Neural cell (in vitro differentiated cells): ENCODE measurements at regions not wholly inside any gene's neighbourhood (a gene's known extent, or its start where the extent isn't known, plus 50 kb on each side); places are given as distances from the start of the nearest gene placed in this dataset.

Source experiments
- H2AFZ ChIP-seq: fragments of 200-600, 300-800 bp; sonication (generic), shearing (Covaris generic); 2 replicates; pipeline ENCODE4 v1.6.0; 2014; ENCODE audit warnings: low read depth, mild to moderate bottlenecking, antibody characterized with exemption, low read length, moderate library complexity
- H3F3A ChIP-seq: fragments of 200-600 bp; shearing (Covaris generic); 2 replicates; pipeline ENCODE4 v1.6.1; 2016; ENCODE audit warnings: mild to moderate bottlenecking, moderate library complexity, mixed read lengths, antibody characterized with exemption, low read length; ENCODE audit not compliant: insufficient read depth, poor library complexity, severe bottlenecking
- H3K27ac ChIP-seq: fragments of 200-600, 300-800 bp; sonication (generic), shearing (Covaris generic); 2 replicates; pipeline ENCODE4 v1.5.1; 2014; ENCODE audit warnings: mild to moderate bottlenecking, low read length, moderate library complexity
- H3K27me3 ChIP-seq: fragments of 300-800, 200-600 bp; sonication (generic), shearing (Covaris generic); 2 replicates; pipeline ENCODE4 v1.6.0; 2014; ENCODE audit warnings: mild to moderate bottlenecking, low read depth, low read length, moderate library complexity; ENCODE audit not compliant: insufficient read depth
- H3K36me3 ChIP-seq: fragments of 300-800, 200-600 bp; sonication (generic), shearing (Covaris generic); 2 replicates; pipeline ENCODE4 v1.5.1; 2014; ENCODE audit warnings: mild to moderate bottlenecking, antibody characterized with exemption, low read length, moderate library complexity; ENCODE audit not compliant: insufficient read depth
- H3K4me2 ChIP-seq: fragments of 300-800, 200-600 bp; sonication (generic), shearing (Covaris generic); 2 replicates; pipeline ENCODE4 v1.6.0; 2014; ENCODE audit warnings: mild to moderate bottlenecking, low read length
- H3K4me3 ChIP-seq: fragments of 300-800, 200-600 bp; sonication (generic), shearing (Covaris generic); 2 replicates; pipeline ENCODE4 v1.5.1; 2014; ENCODE audit warnings: mild to moderate bottlenecking, low read length, moderate library complexity
- H3K79me2 ChIP-seq: fragments of 200-600 bp; shearing (Covaris generic); replicated peaks from 2 replicates; pipeline ENCODE4 v1.6.0; 2014; ENCODE audit warnings: mild to moderate bottlenecking, low read length, moderate library complexity; ENCODE audit not compliant: insufficient read depth
- H3K9ac ChIP-seq: fragments of 300-800, 200-600 bp; sonication (generic), shearing (Covaris generic); 2 replicates; pipeline ENCODE4 v1.6.1; 2016; ENCODE audit warnings: mild to moderate bottlenecking, low read length, mixed read lengths
- H3K9me2 ChIP-seq: fragments of 200-600 bp; shearing (Covaris generic); 2 replicates; pipeline ENCODE4 v1.6.1; 2016; ENCODE audit warnings: mild to moderate bottlenecking, low read length, mixed read lengths; ENCODE audit not compliant: insufficient read depth
- H3K9me3 ChIP-seq: fragments of 200-600, 300-800 bp; sonication (generic), shearing (Covaris generic); 2 replicates; pipeline ENCODE4 v1.6.1; 2016; ENCODE audit warnings: mild to moderate bottlenecking, mixed run types, low read length, moderate library complexity, mixed read lengths
- H4K20me1 ChIP-seq: fragments of 200-600 bp; shearing (Covaris generic); 2 replicates; pipeline ENCODE4 v1.6.1; 2016; ENCODE audit warnings: mild to moderate bottlenecking, mixed run types; ENCODE audit not compliant: insufficient read depth
- CTCF ChIP-seq: fragments of 450-650 bp; IDR thresholded peaks from 2 replicates; pipeline ENCODE4 v1.5.1; 2014; ENCODE audit warnings: antibody characterized with exemption, mild to moderate bottlenecking, moderate library complexity; ENCODE audit not compliant: poor library complexity, severe bottlenecking
- EP300 ChIP-seq: fragments of 450-650 bp; conservative IDR thresholded peaks from 2 replicates; pipeline ENCODE4 v1.6.1; 2014; ENCODE audit warnings: antibody characterized with exemption, mild to moderate bottlenecking, moderate library complexity; ENCODE audit not compliant: poor library complexity, severe bottlenecking
- EZH2 ChIP-seq: fragments of 200-600, 300-800 bp; shearing (Covaris generic), sonication (generic); IDR thresholded peaks from 2 replicates; pipeline ENCODE4 v1.6.1; 2014; ENCODE audit warnings: antibody characterized with exemption, low read length, borderline replicate concordance, mild to moderate bottlenecking; ENCODE audit not compliant: insufficient read depth, poor library complexity, severe bottlenecking
- MXI1 ChIP-seq: fragments of 450-650 bp; conservative IDR thresholded peaks from 2 replicates; pipeline ENCODE4 v1.6.1; 2014; ENCODE audit warnings: antibody characterized with exemption, mild to moderate bottlenecking; ENCODE audit not compliant: poor library complexity, severe bottlenecking
- POLR2AphosphoS5 ChIP-seq: IDR thresholded peaks from 2 replicates; pipeline ENCODE4 v1.6.1; 2012
- RAD21 ChIP-seq: fragments of 450-650 bp; conservative IDR thresholded peaks from 2 replicates; pipeline ENCODE4 v1.6.1; 2014; ENCODE audit warnings: antibody characterized with exemption, mild to moderate bottlenecking, moderate library complexity
- REST ChIP-seq: IDR thresholded peaks from 2 replicates; pipeline ENCODE4 v1.6.1; 2012; ENCODE audit warnings: borderline replicate concordance
- SMC3 ChIP-seq: fragments of 450-650 bp; conservative IDR thresholded peaks from 2 replicates; pipeline ENCODE4 v1.6.1; 2014; ENCODE audit warnings: antibody characterized with exemption, mild to moderate bottlenecking, moderate library complexity; ENCODE audit not compliant: poor library complexity
- TAF1 ChIP-seq: IDR thresholded peaks from 2 replicates; pipeline ENCODE4 v1.6.1; 2012; ENCODE audit warnings: low read depth

- H3K4me2 ChIP-seq: no peak overlapping the region
- TF ChIP-seq TAF1 (no peak), MXI1 (no peak), SMC3 (no peak), CTCF (no peak), EP300 (no peak), REST (no peak), RAD21 (no peak), EZH2 (no peak), POLR2AphosphoS5 (no peak)
- H3K9ac ChIP-seq: no peak overlapping the region
- H3K79me2 ChIP-seq: no peaks in the 10 kb centered on the region
- no peaks in the 10 kb centered on the region for H3K27me3 ChIP-seq
- H3K27ac ChIP-seq: no peak overlapping the region
- H3F3A ChIP-seq: no peaks in the 10 kb centered on the region
- no peak overlapping the region for H2AFZ ChIP-seq
- H3K9me2 ChIP-seq: no peaks in the 10 kb centered on the region
- no peaks in the 10 kb centered on the region for H3K36me3 ChIP-seq
- H3K9me3 ChIP-seq: no peaks in the 10 kb centered on the region
- H4K20me1 ChIP-seq: no peaks in the 10 kb centered on the region
- no peak overlapping the region for H3K4me3 ChIP-seq
Observed at GRCh38 chr10:44650691-44651661, 260.2 kb upstream of the TMEM72 start.

- Histone ChIP-seq H3K9me2 (no peaks in the 10 kb centered on the region), H3K9ac (no peak overlapping the region), H2AFZ (no peak overlapping the region), H3K27me3 (no peaks in the 10 kb centered on the region), H3K27ac (no peak overlapping the region), H3K79me2 (no peaks in the 10 kb centered on the region), H3K4me3 (no peak overlapping the region), H3F3A (no peaks in the 10 kb centered on the region), H3K36me3 (no peaks in the 10 kb centered on the region), H4K20me1 (no peaks in the 10 kb centered on the region), H3K4me2 (no peak overlapping the region), H3K9me3 (no peaks in the 10 kb centered on the region)
- TF ChIP-seq MXI1 (no peak), POLR2AphosphoS5 (no peak), TAF1 (no peak), RAD21 (no peak), SMC3 (no peak), EP300 (no peak), REST (no peak), CTCF (no peak), EZH2 (no peak)
Observed at GRCh38 chr10:44651834-44652233, 259.3 kb upstream of the TMEM72 start.
